ENCODE measurements at regions not wholly inside any gene's neighbourhood (a gene's known extent, or its start where the extent isn't known, plus 50 kb on each side); places are given as distances from the start of the nearest gene placed in this dataset.

- TF ChIP-seq, protein P1, sequence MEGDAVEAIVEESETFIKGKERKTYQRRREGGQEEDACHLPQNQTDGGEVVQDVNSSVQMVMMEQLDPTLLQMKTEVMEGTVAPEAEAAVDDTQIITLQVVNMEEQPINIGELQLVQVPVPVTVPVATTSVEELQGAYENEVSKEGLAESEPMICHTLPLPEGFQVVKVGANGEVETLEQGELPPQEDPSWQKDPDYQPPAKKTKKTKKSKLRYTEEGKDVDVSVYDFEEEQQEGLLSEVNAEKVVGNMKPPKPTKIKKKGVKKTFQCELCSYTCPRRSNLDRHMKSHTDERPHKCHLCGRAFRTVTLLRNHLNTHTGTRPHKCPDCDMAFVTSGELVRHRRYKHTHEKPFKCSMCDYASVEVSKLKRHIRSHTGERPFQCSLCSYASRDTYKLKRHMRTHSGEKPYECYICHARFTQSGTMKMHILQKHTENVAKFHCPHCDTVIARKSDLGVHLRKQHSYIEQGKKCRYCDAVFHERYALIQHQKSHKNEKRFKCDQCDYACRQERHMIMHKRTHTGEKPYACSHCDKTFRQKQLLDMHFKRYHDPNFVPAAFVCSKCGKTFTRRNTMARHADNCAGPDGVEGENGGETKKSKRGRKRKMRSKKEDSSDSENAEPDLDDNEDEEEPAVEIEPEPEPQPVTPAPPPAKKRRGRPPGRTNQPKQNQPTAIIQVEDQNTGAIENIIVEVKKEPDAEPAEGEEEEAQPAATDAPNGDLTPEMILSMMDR (conservative IDR thresholded peaks at IDR 0.05 in 1 of 2, IDR thresholded peaks at IDR 0.05 in 1 of 2; ENCODE audit: extremely low read depth in 1 of 2, insufficient read depth in 1 of 2, low read depth in 1 of 2, low read length in 2 of 2): no peak
- no peak for TF ChIP-seq EZH2 (IDR thresholded peaks at IDR 0.05; ENCODE audit: borderline replicate concordance, low read length)
These were observed 470.0 kb upstream of the SEMA3A start for GRCh38 chr7:84664626-84665025.
